Motor neuron (in vitro differentiated cells): ENCODE measurements at regions not wholly inside any gene's neighbourhood (a gene's known extent, or its start where the extent isn't known, plus 50 kb on each side); places are given as distances from the start of the nearest gene placed in this dataset.

Source experiments
- ATAC-seq, 8 experiments: fragments of 200-7000 bp; cut with Tn5 transposase; replicated peaks in 6 of 8; 2 replicates each; pipeline ENCODE4 v1.8.0; 2021; ENCODE audit warnings: mild to moderate bottlenecking in 8 of 8, moderate library complexity in 8 of 8
- H3K27ac ChIP-seq, 2 donors: fragments of 250-450 bp; sonication (Bioruptor Pico); 2 replicates each; pipeline ENCODE4 v1.9.0; 2021; ENCODE audit warnings: antibody characterized with exemption in 2 of 2, mild to moderate bottlenecking in 2 of 2, moderate library complexity in 1 of 2
- H3K4me1 ChIP-seq, 2 donors: fragments of 250-450 bp; sonication (Bioruptor Pico); replicated peaks in 1 of 2; 2 replicates each; pipeline ENCODE4 v1.6.1; 2021; ENCODE audit warnings: antibody characterized with exemption in 2 of 2, mild to moderate bottlenecking in 2 of 2, moderate library complexity in 1 of 2
- H3K4me3 ChIP-seq, 5 donors: fragments of 250-450 bp; sonication (Bioruptor Pico); 2 replicates each; pipeline ENCODE4 v1.9.0; 2021; ENCODE audit warnings: antibody characterized with exemption in 5 of 5, mild to moderate bottlenecking in 5 of 5, moderate library complexity in 4 of 5
- WGBS, 10 experiments: fragments of 450-650 bp; shearing (Covaris generic); methylation state at CpG; one replicate each; pipeline ENCODE4 v1.0.0; 2022; 5-methylcytosine and 5-hydroxymethylcytosine counted together
- in situ Hi-C, 9 experiments: fragments of 400-800 bp; cut with MboI; loops; one replicate each; pipeline ENCODE4 v1.15.0; 2021; ENCODE audit warnings: low sequenced_read_pairs in 9 of 9, low pct_unique_long_range_greater_than_20kb in 2 of 9; ENCODE audit not compliant: unreplicated experiment in 9 of 9

DNA sequence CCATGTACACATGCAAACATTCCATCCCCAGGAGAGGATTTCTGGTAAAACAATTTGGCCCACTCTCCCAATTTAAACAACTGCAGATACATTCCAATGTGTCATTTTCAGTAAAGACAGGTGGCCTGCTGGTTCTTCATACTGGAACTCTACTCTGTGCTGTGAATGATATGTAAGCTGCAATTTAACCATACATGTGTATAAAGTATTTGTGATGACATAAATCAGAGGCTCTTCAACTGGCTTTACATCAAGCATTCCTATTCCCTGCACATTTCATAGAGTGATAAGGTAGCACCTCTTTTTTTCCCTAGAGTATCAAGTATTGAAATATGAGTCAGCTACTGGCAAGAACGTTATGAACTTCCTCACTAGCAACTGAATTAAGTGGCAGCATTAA is 649.5 kb upstream of the ADGRL2 start:
- WGBS, 10 experiments = 0 to 83% (median 41%) methylated on average over 1 of the region's 1 CpG; no CpG with 5 or more reads in 2 of the 10 experiments
- no peak overlapping the region for H3K27ac ChIP-seq
- ATAC-seq = peak in 4 of 8 experiments; percentile 35 to 70 (median 52)
- peaks cover 0 to 6% of the 10 kb centered on the region in 2 donors for H3K4me1 ChIP-seq
- H3K4me3 ChIP-seq = no peak overlapping the region
- in situ Hi-C loops = no loop called here

DNA sequence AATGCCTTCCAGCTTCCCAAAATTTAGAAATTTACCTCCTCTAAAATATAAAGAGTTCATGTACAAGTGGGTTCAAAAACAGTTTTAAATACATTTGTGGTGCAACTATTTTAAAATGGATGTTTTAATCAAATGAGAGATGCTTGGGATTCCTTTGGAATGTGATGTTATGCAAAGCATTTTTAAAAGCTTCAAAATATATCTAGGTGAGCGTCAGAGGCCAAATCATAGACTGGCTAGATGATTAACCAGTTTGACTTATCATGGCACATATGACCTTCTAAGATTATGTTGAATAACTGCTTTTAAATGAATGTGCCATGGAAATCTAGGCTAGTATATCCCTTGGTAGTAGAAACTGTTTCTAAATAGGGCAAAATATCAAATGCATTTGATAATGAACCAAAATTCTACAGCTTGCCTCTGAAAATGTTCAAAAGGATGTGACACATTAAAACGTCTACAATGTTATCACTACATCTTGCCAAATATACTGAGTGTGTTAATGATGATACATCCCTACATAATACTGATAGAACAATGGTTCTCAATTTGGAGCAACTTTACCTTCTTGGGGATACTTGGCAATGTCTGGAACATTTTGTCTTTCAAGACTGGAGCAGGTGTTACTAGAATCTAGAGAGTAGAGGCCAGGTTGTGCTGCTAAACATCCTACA is 650.9 kb upstream of the ADGRL2 start:
- no peak overlapping the region for H3K27ac ChIP-seq
- WGBS, 10 experiments = 0 to 100% (median 88%) methylated on average over 1 to 2 of the region's 2 CpGs; no CpG with 5 or more reads in 2 of the 10 experiments
- peaks cover 0 to 6% of the 10 kb centered on the region in 2 donors for H3K4me1 ChIP-seq
- no peak overlapping the region for H3K4me3 ChIP-seq
- in situ Hi-C loops = no loop called here
- ATAC-seq = no peak

DNA sequence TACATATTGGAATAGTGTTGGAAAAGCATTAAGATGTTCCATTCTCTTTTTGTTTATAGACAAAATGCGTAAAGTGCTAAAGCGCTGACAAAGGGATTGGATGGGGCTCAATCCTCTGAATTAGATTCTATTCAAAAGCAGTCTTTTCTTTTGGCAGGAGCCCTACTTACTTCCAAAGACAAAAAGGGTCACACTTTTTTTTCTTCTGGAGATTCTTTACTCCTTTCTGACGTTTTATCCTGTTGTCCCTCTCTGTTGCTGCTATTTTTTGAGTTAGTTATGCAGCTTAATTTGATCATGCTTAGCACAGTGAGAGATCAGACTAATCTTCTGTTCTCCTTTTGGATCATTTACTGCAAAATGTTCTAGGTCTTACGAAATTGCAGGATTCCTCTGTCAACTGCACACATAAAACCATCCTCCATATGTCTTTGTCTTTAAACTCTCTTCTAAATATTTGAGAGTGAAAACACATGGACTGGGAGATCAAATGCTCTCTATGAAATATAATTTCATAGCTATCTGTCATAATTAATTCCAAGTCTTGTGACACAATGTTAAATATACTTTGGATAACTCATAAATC is 656.4 kb upstream of the ADGRL2 start:
- ATAC-seq = no peak
- Histone ChIP-seq H3K4me3 (no peak overlapping the region), H3K27ac (no peak overlapping the region), H3K4me1 (peaks cover 0 to 5% of the 10 kb centered on the region in 2 donors)
- WGBS, 10 experiments = 0 to 71% (median 57%) methylated on average over 2 to 4 of the region's 4 CpGs
- in situ Hi-C loops = no loop called here

DNA sequence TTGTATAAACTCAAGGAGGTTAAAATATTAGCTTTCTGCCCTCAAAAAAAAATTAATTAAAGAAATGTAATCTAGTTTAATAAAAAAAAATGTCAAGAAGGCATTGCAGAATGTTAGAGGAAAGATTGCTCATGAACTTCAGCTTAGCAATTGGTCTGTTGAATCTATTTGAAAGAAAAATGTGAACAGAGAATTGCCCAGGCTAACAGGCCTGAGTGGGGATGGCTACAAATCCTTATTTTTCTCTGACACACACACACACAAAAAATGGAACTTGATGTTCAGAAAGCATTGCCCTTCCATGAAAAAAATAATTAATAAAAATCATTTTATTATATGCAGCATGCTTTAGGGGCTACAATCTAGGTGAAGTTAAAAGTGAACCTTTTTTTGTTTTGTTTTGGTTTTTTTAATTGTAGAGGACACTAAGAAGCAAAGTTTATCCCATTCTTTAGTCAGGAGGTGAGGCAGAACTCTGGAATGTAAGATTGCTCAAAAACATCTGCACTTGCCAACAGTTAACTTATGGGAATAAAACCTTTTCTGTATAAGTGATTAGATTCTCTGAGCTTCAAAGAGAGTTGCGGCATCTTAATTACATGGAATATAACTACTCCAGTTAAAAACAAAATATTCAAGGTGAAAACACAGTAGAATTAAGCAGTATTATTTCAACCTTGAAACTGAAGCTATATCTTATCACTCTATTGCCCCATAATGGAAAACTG is 658.5 kb upstream of the ADGRL2 start:
- H3K27ac ChIP-seq = no peak overlapping the region
- no peak for ATAC-seq
- 25 to 100% (median 100%) methylated on average over 1 of the region's 1 CpG; no CpG with 5 or more reads in 3 of the 10 experiments for WGBS, 10 experiments
- in situ Hi-C loops = no loop called here
- peaks cover 0 to 5% of the 10 kb centered on the region in 2 donors for H3K4me1 ChIP-seq
- no peak overlapping the region for H3K4me3 ChIP-seq

DNA sequence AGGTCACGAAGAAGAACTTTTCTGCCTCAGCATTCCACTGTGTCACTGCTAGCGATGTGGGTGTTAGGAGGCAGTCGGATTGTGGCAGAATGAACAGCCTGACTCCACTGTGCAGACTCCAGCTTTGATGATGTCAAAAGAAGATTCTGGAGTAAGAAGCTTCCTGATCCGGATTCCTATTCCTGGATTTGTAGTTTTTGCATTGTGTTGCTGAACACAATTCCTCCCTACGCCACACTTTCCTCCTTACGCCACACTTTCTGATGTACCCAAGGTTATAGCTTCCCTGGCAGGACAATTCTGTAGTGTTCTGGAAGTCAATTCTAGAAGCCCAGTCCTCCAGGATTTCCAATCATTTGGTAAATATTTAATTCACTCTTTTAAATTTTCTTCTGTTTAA is 665.2 kb upstream of the ADGRL2 start:
- in situ Hi-C loops = no loop called here
- H3K4me3 ChIP-seq = no peak overlapping the region
- WGBS, 10 experiments = 39 to 100% (median 92%) methylated on average over 1 to 6 of the region's 6 CpGs
- ATAC-seq = no peak
- no peaks in the 10 kb centered on the region for H3K4me1 ChIP-seq
- H3K27ac ChIP-seq = no peak overlapping the region

DNA sequence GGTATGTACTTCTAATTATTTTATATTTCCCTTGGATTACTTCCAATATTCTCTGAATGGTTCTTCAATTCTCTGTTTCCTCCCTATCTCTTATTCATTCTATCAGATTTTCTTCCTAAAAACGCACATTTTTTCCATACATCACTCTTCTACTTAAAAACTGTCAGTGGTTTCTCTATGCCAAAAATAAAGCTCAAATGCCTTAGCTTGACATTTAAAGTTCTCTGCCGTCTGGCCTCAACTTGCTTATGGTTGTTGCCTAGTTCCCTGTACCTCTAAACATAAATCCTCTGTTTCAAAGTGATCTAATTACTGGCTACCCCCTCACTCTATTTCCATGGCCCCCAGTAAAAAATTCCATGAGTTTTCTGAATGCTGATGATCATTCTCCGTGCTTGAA is 671.0 kb upstream of the ADGRL2 start:
- 22 to 93% (median 76%) methylated on average over 2 to 3 of the region's 3 CpGs for WGBS, 10 experiments
- no peak for ATAC-seq
- Histone ChIP-seq H3K4me3 (no peak overlapping the region), H3K4me1 (no peaks in the 10 kb centered on the region), H3K27ac (no peak overlapping the region)
- in situ Hi-C loops = no loop called here

DNA sequence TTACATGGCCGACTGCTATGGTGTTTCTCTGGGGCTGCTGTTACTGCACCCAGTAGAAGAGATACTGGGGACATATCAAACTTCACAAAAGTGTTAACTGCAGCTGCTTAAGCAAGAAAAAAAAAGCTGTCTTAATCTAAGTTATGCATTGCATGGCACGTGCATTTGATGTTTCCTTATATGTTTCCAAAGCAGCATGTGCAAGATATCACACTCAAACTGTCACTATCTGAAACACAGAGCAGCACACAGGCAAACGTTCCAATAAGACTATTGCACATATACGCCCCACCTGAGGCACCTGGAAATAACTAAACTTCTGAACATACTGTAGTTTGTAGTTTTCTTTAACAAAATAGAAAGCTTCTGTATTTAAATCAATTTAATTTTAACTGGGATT is 671.4 kb upstream of the ADGRL2 start:
- Histone ChIP-seq H3K27ac (no peak overlapping the region), H3K4me3 (no peak overlapping the region), H3K4me1 (no peaks in the 10 kb centered on the region)
- 0 to 100% (median 85%) methylated on average over 2 to 4 of the region's 4 CpGs for WGBS, 10 experiments
- in situ Hi-C loops = no loop called here
- ATAC-seq = no peak

DNA sequence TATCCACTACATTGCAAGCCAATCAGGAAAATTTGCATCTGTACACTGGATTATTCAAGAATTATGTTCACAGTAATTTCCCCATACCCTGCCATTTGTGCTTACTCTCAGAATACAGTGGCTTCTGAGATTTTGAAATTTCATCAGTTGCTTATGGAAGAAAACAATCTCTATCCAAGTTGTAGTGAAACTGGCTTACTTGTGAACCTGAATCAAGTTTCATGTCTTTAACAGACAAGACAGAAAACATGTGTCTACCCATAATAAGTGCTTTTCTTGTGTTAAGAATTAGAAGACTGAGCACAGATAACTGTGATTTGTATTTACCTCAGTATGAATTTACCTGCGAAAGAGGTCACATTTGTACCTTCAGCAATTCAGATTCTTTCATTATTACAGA is 672.7 kb upstream of the ADGRL2 start:
- Histone ChIP-seq H3K4me3 (no peak overlapping the region), H3K4me1 (no peaks in the 10 kb centered on the region), H3K27ac (no peak overlapping the region)
- ATAC-seq = no peak
- in situ Hi-C loops = no loop called here
- 27 to 100% (median 100%) methylated on average over 1 of the region's 1 CpG; no CpG with 5 or more reads in 2 of the 10 experiments for WGBS, 10 experiments

DNA sequence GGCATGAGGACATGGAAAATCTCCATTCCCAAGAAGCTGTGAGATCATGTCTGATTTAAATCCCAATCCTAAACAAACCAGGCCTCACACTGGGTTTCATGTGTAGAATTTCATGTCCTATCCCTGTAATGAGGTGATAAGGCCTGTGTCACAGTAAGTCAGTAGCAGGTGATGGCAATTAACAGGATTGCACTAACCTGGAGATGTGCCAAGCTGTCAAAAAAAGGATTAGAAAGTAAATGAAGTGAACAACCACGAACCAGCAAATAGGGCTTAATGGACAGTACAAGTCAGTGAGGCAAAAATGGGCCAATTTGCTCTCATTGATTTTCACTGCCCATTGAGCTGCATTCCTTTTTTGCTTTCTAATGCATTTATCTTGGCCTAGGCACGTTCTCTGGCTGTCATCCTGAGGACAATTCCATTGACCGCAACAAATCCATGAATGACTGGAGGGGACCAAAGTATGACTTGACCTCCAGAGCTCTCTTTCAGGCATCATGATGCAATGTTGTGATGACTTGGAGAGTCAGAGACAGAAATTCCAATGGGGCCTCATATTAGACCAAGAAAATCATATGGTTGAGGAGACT is 673.6 kb upstream of the ADGRL2 start:
- no peak overlapping the region for H3K27ac ChIP-seq
- peak in 4 of 8 experiments; percentile 42 to 72 (median 58) for ATAC-seq

DNA sequence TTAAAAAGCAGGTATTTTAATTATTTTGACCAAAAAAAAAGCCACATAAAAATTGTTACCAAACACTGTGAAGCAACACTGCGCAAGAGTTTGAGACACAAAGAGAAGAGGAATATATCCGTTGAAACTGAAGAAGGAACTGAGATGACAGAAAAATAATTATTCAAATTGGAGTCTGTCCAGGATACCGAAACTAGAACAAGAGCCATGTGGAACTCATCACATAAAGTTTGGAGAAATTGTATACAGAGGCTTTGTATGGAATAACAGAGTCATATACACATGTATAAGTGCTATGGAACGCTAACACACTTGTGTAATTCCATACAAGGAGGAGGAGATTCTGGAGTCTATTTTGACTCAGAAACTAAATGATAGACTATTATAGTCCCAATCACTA is 675.1 kb upstream of the ADGRL2 start:
- Histone ChIP-seq H3K27ac (no peak overlapping the region), H3K4me3 (no peak overlapping the region), H3K4me1 (no peaks in the 10 kb centered on the region)
- WGBS, 10 experiments = 13 to 100% (median 92%) methylated on average over 3 to 4 of the region's 4 CpGs
- ATAC-seq = no peak
- in situ Hi-C loops = no loop called here

More for the DNA sequence above, 673.6 kb upstream of the ADGRL2 start:
- in situ Hi-C loops = no loop called here
- no peaks in the 10 kb centered on the region for H3K4me1 ChIP-seq
- no peak overlapping the region for H3K4me3 ChIP-seq
- 17 to 68% (median 48%) methylated on average over 2 to 3 of the region's 3 CpGs; no CpG with 5 or more reads in 2 of the 10 experiments for WGBS, 10 experiments

DNA sequence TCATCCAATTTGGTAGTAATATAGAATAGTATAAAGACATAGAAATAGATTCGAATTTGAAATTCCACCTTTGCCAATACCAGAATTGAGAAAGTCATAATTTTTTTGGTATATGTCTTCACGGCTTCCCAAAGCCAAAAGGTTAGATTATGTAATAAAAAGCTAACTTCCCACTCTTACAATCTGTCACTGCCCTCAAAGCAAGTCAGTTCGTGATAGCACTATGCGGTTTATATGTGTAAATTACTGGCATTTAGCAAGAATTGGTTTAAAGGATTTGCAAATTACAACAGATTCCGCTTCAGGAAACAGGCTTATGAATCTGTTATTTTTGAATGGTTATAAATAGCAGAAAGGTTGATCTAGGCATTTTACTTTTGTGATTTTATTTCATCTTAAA is 679.4 kb upstream of the ADGRL2 start:
- in situ Hi-C loops = no loop called here
- 8 to 91% (median 75%) methylated on average over 3 to 5 of the region's 5 CpGs for WGBS, 10 experiments
- peak in 1 of 8 experiments; percentile 58 for ATAC-seq
- no peaks in the 10 kb centered on the region for H3K4me1 ChIP-seq
- no peak overlapping the region for H3K4me3 ChIP-seq
- H3K27ac ChIP-seq = no peak overlapping the region

DNA sequence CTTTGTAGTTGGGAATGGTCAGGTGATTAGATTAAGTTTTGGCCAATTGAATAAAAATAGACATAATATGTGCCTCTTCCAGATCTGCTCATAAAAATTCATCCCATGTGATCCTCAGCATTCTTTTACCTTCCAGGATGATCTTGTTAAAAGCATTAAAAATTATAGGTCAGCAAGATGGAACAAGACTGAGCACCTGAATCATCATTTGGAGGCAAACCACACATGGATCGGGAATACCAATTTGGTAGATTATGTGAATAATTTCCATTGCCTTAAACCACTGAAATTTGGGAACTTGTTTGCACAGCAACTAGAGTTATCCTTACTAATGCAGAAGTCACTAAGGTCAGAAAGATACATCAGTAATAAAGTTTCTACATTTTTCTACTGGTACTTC is 681.4 kb upstream of the ADGRL2 start:
- Histone ChIP-seq H3K4me3 (no peak overlapping the region), H3K4me1 (no peaks in the 10 kb centered on the region), H3K27ac (no peak overlapping the region)
- WGBS, 10 experiments = 0 to 100% (median 100%) methylated on average over 1 of the region's 1 CpG; no CpG with 5 or more reads in 4 of the 10 experiments
- in situ Hi-C loops = no loop called here
- no peak for ATAC-seq

DNA sequence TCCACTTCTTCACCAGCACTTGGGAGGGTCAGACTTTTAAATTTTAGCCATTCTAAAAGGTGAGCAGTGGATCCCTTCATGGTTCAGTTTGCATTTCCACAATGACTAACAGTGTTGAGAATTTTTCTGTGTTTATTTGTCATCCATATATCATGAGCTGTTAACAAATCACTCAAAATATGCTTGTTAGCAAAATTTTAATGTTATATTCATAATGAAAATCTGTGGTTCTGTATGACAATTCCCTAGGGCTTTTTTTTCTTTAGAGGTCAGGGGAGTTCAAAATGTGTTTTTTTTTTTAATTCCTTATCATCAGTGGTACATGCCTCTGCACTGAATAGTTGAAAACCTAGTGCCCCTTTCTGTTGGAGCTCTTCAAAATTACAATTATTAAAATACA is 682.2 kb upstream of the ADGRL2 start:
- H3K4me1 ChIP-seq = no peaks in the 10 kb centered on the region
- H3K4me3 ChIP-seq = no peak overlapping the region
- in situ Hi-C loops = no loop called here
- no peak for ATAC-seq
- no peak overlapping the region for H3K27ac ChIP-seq
